ENCODE measurements at regions not wholly inside any gene's neighbourhood (a gene's known extent, or its start where the extent isn't known, plus 50 kb on each side); places are given as distances from the start of the nearest gene placed in this dataset.

DNA sequence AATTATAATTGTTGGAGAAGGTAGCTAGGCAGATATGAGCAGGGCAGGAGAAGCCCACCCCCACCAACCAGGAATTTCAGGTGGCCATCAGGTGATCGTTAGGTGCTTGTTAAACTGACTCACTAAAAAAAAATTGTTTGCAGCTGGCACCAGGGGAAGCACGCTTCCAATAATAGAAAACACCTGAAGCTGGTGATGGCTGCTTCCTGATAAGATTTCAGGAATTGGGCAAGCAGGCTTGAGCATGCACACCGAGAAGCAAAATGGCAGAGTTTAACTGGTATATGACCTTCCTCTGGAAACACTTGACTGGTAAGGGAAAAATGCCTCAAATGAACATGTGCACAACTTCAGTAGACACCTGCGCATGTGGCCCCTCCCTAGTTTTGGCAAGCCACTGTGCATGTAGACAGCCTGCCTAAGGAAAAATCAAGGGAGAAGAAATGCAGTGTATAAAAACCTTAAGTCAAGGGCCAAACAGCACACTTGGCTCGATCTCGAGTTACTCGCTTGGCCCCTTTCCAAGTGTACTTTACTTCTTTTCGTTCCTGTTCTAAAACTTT lies 292.8 kb downstream of the CCDC85A start:
- TF ChIP-seq GATA1 (IDR thresholded peaks at IDR 0.05; ENCODE audit: low read depth, low read length) (no peak), POLR2A (IDR thresholded peaks at IDR 0.05; ENCODE audit: low read length) (no peak)
- DNase-seq: no peak

DNA sequence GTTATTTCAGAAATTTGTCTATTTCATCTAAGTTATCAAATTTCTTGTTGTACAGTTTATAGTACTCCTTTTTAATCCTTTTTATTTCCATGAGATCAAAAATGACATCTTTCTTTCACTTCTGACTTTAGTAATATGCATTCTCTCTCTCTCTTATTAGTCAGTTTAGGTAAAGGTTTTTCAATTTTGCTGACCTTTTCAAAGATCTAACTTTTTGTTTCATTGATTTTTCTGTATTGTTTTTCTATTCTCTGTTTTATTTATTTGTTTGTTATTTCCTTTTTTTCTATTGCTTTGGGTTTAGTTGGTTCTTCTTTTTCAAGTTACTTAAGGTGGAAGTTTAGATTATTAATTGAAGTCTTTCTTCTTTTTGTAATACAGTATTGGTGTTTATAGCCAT lies 294.2 kb downstream of the CCDC85A start:
- TF ChIP-seq POLR2A (IDR thresholded peaks at IDR 0.05; ENCODE audit: low read length) (no peak), GATA1 (IDR thresholded peaks at IDR 0.05; ENCODE audit: low read depth, low read length) (no peak)

DNA sequence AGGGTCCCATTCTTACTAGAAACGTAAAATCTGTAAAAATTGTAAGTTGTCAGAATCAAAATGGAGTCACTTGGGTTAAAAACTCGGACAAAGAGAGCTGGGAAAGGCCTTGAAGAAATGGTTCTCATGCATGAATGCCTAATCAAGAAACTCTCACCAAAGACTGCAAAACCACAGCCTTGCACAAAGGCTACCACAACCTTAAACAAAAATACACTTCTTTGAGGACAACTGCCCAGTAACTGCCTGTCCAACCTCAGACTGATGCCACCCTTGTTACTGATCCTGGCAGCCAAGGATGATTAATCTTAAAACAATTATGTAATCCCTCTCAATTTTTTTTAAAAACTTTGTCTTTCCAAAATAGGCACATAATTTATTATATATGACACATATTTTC lies 299.3 kb downstream of the CCDC85A start:
- TF ChIP-seq GATA1 (IDR thresholded peaks at IDR 0.05; ENCODE audit: low read depth, low read length): no peak
- no peak for TF ChIP-seq POLR2A (IDR thresholded peaks at IDR 0.05; ENCODE audit: low read length)

More for the DNA sequence above, 294.2 kb downstream of the CCDC85A start:
- DNase-seq: no peak

DNA sequence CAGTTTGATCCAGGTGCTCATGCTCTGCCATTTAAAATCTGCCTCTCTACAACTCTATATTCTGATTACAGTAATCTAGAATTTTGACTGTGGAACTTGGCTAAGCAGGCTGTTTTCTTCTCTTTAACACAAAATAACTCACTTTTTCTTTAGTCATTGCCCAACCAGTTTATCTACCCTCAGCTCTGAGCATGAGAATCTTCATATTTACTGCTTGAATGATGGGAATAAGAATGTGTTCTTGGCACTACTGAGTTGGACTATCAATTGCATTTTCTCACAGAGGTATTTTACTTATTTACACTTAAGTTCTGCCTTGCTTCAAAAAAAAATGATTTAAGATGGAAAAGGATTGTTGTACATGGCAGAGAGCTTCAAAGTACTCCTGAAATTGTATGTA lies 301.1 kb downstream of the CCDC85A start:
- DNase-seq: no peak
- TF ChIP-seq GATA1 (IDR thresholded peaks at IDR 0.05; ENCODE audit: low read depth, low read length) (no peak), POLR2A (IDR thresholded peaks at IDR 0.05; ENCODE audit: low read length) (no peak)

More for the DNA sequence above, 299.3 kb downstream of the CCDC85A start:
- no peak for DNase-seq

DNA sequence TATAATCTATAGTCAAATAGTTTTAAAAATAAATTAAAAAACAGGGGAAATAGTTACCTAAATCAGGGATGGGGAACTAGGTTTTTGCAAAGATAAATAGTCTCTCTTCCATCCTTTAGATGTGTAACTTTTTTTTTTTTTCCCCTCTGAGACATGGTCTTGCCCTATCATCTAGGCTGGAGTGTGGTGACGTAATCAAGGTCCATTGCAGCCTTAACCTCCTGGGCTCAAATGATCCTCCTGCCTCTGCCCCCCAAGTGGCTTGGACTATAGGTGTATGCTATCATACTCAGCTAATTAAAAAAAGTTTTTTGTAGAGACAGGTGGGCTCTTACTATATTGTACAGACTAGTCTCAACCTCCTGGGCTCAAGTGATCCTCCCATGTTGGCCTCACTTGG lies 316.5 kb downstream of the CCDC85A start:
- TF ChIP-seq POLR2A (IDR thresholded peaks at IDR 0.05; ENCODE audit: low read length) (no peak), GATA1 (IDR thresholded peaks at IDR 0.05; ENCODE audit: low read depth, low read length) (no peak)
- DNase-seq: no peak

DNA sequence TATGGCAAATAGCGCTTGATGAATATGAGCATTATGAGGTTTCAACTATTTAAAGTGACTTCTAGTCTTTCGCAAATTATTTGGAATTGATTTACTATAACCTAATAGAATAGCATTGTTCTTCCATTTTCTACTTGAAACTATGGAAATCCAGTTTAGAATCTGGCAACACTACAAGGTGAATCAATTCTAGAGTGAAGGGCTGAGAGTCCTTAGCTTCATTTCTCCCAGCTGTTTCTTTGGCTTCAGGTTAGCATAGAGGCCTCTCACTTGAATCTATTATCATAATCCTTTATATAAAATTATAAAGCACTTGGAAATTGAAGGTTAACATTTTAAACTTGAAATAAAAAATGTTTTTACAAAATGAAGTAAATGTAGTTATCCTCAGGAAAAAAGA lies 318.8 kb downstream of the CCDC85A start:
- TF ChIP-seq GATA1 (IDR thresholded peaks at IDR 0.05; ENCODE audit: low read depth, low read length) (no peak), POLR2A (IDR thresholded peaks at IDR 0.05; ENCODE audit: low read length) (no peak)
- DNase-seq: no peak

DNA sequence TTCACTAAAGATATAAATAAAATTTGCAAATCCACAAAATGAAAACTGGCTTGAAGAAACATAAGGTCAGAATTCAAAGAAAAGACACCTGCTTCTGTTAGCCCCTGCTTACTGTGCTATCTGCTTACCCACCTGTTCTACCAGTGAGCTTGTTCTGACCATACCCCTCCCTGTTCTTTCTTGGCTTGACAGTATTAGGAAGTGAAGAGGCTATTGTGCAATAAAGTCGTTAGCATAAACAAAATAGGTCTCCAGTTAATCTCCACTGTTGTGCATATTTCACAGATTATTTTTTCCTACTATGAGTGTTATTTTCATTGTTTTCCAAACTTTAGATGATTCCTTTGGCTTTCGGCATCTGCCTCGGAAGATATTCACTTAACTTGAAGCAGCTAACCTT lies 322.1 kb downstream of the CCDC85A start:
- no peak for DNase-seq
- TF ChIP-seq GATA1 (IDR thresholded peaks at IDR 0.05; ENCODE audit: low read depth, low read length): no peak
- no peak for TF ChIP-seq POLR2A (IDR thresholded peaks at IDR 0.05; ENCODE audit: low read length)

DNA sequence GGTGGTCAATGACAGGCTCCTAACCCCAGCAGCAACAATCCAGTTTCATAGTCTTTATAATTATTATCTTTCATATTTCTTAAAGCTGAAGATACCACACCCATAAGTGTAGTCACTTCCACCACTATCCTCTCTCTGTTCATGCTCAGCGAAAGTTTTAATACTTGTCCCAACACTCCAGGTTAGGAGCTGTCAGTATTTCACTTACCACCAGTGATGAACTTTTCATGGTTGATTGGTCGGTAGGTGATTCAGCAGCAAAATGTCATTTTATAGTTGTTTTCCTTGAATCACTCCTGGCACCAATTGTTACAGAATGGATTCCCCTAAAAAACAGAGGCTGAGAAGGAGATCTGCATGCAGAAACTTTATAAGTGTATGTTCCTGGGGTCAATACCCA lies 324.9 kb downstream of the CCDC85A start:
- TF ChIP-seq POLR2A (IDR thresholded peaks at IDR 0.05; ENCODE audit: low read length): no peak
- no peak for TF ChIP-seq GATA1 (IDR thresholded peaks at IDR 0.05; ENCODE audit: low read depth, low read length)
- no peak for DNase-seq

DNA sequence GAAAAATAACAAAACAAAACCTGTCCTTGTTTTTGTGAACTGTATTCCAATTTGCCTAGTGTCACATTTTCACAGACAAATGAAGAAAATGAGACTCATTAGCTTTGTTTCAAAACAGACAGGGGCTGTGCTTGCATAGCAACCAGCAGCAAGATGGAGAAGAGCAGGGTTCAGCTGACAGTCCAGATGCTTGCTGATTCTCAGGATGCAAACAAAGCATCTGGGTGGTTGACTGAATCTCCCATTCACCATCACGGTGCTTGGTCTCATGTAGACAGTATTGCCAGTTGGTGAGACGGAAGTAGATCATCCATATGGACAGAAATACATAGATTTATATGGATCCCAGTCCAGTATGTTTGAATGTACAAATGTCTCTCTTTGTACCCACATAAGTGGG lies 326.8 kb downstream of the CCDC85A start:
- DNase-seq: no peak
- TF ChIP-seq POLR2A (IDR thresholded peaks at IDR 0.05; ENCODE audit: low read length) (no peak), GATA1 (IDR thresholded peaks at IDR 0.05; ENCODE audit: low read depth, low read length) (no peak)

DNA sequence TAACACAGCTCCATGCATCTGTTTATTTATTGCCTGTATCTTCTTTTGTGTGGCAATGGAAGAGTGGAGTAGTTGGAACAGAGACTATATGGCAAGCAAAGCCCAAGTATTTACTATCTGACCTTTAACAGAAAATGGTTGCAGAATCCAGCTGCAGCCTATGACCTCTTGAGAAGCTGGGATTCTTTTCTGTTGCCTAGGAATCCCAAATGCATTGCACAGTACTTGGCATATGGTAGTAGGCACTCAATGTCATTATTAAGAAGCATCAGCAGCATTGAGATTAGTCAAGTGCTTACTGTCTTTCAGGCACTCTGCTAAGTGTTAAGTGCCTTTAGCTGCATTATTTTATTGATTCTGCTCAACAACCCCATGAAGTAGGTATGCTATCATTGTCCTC lies 331.6 kb downstream of the CCDC85A start:
- no peak for TF ChIP-seq POLR2A (IDR thresholded peaks at IDR 0.05; ENCODE audit: low read length)
- TF ChIP-seq GATA1 (IDR thresholded peaks at IDR 0.05; ENCODE audit: low read depth, low read length): no peak
- DNase-seq: no peak

DNA sequence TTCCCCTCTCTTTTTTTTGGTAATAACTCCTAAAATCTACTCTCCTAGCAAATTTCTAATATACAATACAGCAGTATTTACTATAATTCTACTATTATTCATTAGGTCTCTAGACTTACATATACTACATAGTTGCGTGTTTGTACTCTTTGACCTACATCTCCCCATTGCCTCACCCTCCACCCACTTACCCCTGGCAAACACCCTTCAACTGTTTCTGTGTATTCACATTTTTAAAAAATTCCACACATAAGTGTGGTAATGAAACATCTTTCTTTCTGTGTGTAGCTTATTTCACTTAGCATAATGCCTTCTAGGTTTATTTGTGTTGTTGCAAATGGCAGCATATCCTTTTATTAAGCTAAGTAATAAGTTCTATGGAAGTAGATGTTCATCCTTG lies 336.0 kb downstream of the CCDC85A start:
- TF ChIP-seq POLR2A (IDR thresholded peaks at IDR 0.05; ENCODE audit: low read length): no peak
- no peak for TF ChIP-seq GATA1 (IDR thresholded peaks at IDR 0.05; ENCODE audit: low read depth, low read length)

DNA sequence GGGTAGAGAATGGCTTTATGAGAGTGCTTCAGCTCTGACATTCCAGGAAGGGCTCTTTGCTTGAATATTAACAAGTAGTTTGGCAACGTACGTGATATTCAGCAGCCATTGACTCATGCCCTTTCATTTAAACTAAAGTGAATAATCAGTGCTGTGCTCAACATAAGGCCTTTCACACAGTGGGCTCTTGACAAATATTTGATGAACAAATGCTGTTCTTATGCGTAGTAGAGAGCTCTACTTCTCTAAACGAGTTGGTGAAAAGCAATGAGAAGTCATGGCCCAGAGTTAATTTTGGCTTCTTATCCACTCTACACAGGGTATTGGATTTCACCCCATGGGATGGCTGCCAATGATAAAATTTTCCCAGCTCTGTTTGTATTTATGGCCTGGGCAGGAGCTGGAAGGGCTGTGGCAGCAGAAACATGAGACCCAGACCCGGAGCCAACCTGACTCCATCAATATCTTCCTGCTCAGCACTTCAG lies 338.9 kb downstream of the CCDC85A start:
- no peak for DNase-seq
- TF ChIP-seq POLR2A (IDR thresholded peaks at IDR 0.05; ENCODE audit: low read length) (no peak), GATA1 (IDR thresholded peaks at IDR 0.05; ENCODE audit: low read depth, low read length) (no peak)

More for the DNA sequence above, 336.0 kb downstream of the CCDC85A start:
- no peak for DNase-seq

DNA sequence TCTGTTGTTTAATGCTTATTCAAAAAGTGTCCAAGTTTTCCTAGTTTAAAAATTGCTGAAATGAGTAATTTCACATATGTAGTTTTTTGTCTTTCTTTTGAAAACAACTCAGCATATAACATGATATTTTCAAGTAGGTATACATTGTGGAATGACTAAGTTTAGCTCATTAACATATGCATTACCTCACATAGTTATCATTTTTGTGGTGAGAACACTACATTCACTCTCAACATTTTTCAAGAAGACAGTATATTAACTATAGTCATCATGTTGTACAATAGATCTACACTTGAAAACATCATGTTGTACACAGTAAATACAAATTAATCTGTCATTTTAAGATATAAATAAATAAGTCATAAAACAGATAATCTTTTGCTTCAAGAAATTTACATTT lies 340.0 kb downstream of the CCDC85A start:
- no peak for TF ChIP-seq POLR2A (IDR thresholded peaks at IDR 0.05; ENCODE audit: low read length)
- no peak for TF ChIP-seq GATA1 (IDR thresholded peaks at IDR 0.05; ENCODE audit: low read depth, low read length)
- DNase-seq: no peak

DNA sequence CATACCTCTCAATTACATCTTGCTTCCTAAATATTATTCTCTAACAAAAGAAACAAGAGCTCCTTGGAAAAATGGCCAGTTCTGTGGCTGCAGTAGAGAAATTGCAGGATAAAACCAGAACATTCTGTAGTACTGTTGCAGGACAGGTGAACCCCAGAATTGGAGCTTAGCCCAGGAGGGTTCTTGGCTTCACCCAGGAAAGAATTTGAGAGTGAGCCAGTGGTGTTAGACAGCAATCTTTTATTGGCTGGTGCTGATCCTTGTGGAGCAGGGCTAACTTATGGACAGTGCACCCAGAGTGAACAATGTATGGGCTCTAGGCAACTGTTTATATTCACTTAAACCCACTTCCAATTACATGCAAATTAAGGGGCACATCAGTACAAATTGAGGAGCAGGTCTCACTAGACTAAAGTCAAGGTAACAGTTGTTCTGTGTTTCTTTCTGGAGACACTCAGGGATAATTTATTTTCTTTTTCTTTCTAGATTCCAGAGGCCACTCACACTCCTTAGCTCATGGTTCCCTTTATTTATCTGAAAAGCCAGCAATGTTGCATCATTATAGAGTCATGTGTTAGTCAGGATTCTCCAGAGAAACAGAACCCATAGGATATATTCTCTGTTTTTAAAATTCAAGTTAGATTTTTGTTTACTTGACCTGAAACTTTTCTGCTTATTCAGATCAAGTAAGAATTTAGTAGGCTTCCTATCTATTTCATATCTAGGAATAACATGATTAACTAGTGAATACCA lies 348.1 kb downstream of the CCDC85A start:
- TF ChIP-seq GATA1 (IDR thresholded peaks at IDR 0.05; ENCODE audit: low read depth, low read length) (no peak), POLR2A (IDR thresholded peaks at IDR 0.05; ENCODE audit: low read length) (no peak)

DNA sequence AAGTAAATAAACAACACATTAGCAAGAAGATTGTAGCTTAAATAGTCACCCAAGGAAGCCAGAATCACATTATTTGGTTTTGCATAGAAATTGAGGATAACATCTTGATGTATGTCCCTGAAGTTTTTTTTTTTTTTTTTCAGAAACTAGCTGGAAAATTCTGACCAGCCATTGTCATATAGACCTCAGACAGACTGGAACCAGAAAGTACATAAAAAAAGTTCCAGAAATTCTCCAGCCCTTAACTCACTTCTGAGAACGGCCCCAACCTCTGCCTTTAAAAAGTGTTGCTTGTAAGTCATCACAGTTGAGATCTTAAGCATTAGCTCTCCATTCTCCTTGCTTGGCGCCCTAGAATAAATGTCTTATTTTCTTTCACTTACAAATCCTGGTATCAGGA lies 350.5 kb downstream of the CCDC85A start:
- DNase-seq: no peak

More for the DNA sequence above, 348.1 kb downstream of the CCDC85A start:
- DNase-seq: no peak

More for the DNA sequence above, 350.5 kb downstream of the CCDC85A start:
- TF ChIP-seq POLR2A (IDR thresholded peaks at IDR 0.05; ENCODE audit: low read length): no peak
- no peak for TF ChIP-seq GATA1 (IDR thresholded peaks at IDR 0.05; ENCODE audit: low read depth, low read length)

Measured in erythroblast (primary cell).